Mucosa of rectum (tissue), 2 donors: ENCODE measurements at regions not wholly inside any gene's neighbourhood (a gene's known extent, or its start where the extent isn't known, plus 50 kb on each side); places are given as distances from the start of the nearest gene placed in this dataset.

Source experiments
- H3K27ac ChIP-seq, 2 donors: one replicate each; pipeline ENCODE4 v1.7.0; 2013; ENCODE audit warnings: inconsistent platforms in 2 of 2, low read depth in 2 of 2, low read length in 2 of 2
- H3K27me3 ChIP-seq, 2 donors: one replicate each; pipeline ENCODE4 v1.7.0; 2013; ENCODE audit warnings: low read length in 2 of 2; ENCODE audit not compliant: control insufficient read depth in 2 of 2, insufficient read depth in 2 of 2
- H3K36me3 ChIP-seq, 2 donors: one replicate each; pipeline ENCODE4 v1.7.0; 2013; ENCODE audit warnings: low read length in 2 of 2; ENCODE audit not compliant: control insufficient read depth in 2 of 2, insufficient read depth in 2 of 2
- H3K4me1 ChIP-seq, 2 donors: one replicate each; pipeline ENCODE4 v1.7.0; 2013; ENCODE audit warnings: low read length in 2 of 2, mild to moderate bottlenecking in 1 of 2; ENCODE audit not compliant: control insufficient read depth in 2 of 2, insufficient read depth in 2 of 2
- H3K4me3 ChIP-seq, 2 donors: one replicate each; pipeline ENCODE4 v1.7.0; 2013; ENCODE audit warnings: low read length in 2 of 2
- H3K9ac ChIP-seq, 2 donors: one replicate each; pipeline ENCODE4 v1.7.0; 2013; ENCODE audit warnings: low read length in 2 of 2, low read depth in 1 of 2, mild to moderate bottlenecking in 1 of 2
- H3K9me3 ChIP-seq, 2 donors: one replicate each; pipeline ENCODE4 v1.7.0; 2013; ENCODE audit warnings: low read length in 2 of 2; ENCODE audit not compliant: control insufficient read depth in 2 of 2
- donor health status: healthy.
- donor health status: Normal muscosa, but diverticular disease.

DNA sequence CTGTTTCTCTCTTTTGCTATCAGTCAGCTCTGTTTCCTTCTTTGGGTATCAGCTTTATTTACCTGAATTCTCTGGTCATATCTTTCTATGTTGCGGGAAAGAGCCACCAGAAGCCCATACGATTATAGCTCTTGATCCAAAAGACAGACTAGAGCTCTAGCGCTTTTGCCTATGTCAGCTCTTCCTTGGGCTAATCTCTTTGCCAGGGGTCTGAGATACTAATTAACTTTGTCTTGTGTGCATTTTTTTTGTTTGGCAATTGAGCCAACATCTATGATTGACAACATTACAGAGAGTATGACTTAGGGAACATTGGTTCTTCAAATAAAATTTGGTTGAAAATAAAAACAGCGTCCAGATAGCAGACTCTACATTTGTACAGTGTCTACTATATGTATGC is 603.0 kb downstream of the KCTD16 start:
- Histone ChIP-seq H3K27me3 (no peaks in the 10 kb centered on the region), H3K4me3 (no peak overlapping the region), H3K27ac (no peak overlapping the region), H3K9ac (no peak overlapping the region), H3K36me3 (no peaks in the 10 kb centered on the region), H3K4me1 (no peaks in the 10 kb centered on the region), H3K9me3 (no peaks in the 10 kb centered on the region)

DNA sequence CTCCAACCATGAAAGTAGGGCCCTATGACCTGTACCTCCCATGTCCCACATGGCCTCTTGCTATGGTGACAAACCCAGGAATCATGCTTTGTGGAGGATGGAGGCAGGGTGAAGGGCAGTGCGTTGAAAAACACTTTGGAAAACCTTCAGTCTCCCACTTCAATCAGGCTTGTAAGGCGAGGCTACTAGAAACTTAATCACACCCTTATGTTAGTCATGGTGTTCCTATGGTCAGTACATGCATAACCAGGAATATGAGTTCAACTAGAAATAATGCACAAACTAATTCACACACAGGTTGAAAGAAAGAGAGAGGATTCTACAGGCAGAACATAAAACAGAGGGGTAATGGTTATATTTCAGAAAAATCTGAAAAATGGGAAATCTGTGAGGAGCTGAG is 601.1 kb downstream of the KCTD16 start:
- no peaks in the 10 kb centered on the region for H3K4me1 ChIP-seq
- no peaks in the 10 kb centered on the region for H3K36me3 ChIP-seq
- H3K4me3 ChIP-seq = no peak overlapping the region
- H3K27ac ChIP-seq = no peak overlapping the region
- no peaks in the 10 kb centered on the region for H3K9me3 ChIP-seq
- H3K27me3 ChIP-seq = no peaks in the 10 kb centered on the region
- no peak overlapping the region for H3K9ac ChIP-seq

DNA sequence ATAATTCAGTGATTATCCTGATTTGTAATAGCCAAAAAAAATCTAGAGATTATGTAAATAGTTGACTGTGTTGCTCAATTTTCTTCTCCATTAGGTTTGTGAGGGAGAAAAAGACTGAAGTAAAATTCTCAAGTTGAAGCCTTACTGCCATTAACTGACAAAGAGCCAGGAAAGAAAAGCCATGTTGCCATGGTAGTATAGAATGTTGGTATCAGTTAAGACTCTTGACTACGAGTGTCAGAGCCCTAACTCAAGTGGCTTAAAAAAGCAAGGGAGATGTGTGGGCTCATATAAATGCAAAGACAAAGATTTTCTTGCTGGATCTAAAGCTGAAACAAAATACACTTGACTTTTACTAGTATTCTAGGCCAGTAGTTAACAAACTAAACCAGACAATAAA is 571.7 kb downstream of the KCTD16 start:
- Histone ChIP-seq H3K27ac (no peak overlapping the region), H3K27me3 (no peaks in the 10 kb centered on the region), H3K4me3 (no peak overlapping the region), H3K36me3 (no peaks in the 10 kb centered on the region), H3K9ac (no peak overlapping the region), H3K9me3 (no peaks in the 10 kb centered on the region), H3K4me1 (no peaks in the 10 kb centered on the region)

DNA sequence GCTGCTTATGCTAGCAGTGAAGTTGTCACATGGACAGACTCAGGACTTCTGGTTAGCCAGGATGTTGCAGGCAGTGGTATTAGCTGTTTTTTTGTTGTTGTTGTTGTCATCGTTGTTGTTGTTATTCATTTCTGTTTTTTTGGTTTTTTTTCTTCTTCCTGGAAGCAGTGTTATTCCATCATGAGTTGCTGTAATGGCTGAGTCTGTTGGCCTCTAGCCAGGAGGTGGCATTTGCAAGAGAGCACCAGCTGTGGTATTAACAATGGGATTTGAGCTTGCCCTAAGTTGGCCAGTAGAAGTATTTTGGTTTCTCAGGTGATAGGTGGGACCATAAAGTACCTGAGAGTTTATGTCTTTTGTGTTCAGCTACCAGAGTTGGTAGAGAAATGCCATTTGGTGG is 561.1 kb downstream of the KCTD16 start:
- no peak overlapping the region for H3K27ac ChIP-seq
- peaks cover 0 to 6% of the 10 kb centered on the region in 2 donors for H3K9me3 ChIP-seq
- no peak overlapping the region for H3K4me3 ChIP-seq
- H3K4me1 ChIP-seq = no peaks in the 10 kb centered on the region
- no peaks in the 10 kb centered on the region for H3K27me3 ChIP-seq
- no peaks in the 10 kb centered on the region for H3K36me3 ChIP-seq
- no peak overlapping the region for H3K9ac ChIP-seq

DNA sequence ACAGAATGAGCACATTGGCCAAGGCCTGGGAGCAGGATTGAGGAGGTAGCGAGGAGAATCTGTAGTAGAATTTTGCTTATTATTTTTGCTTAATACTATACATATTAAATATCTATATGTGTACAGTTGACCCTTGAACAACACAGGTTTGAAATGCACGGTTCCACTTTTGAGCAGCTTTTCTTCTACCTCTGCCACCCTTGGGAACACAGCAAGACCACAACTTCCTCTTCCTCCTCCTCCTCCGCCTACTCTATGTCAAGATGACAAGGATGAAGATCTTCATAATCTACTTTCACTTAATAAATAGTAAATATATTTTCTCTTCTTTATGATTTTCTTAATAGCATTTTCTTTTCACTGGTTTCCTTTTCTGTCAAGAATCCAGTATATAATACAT is 541.4 kb downstream of the KCTD16 start:
- Histone ChIP-seq H3K9ac (no peak overlapping the region), H3K4me1 (no peaks in the 10 kb centered on the region), H3K9me3 (no peaks in the 10 kb centered on the region), H3K27ac (no peak overlapping the region), H3K4me3 (no peak overlapping the region), H3K27me3 (no peaks in the 10 kb centered on the region), H3K36me3 (no peaks in the 10 kb centered on the region)

DNA sequence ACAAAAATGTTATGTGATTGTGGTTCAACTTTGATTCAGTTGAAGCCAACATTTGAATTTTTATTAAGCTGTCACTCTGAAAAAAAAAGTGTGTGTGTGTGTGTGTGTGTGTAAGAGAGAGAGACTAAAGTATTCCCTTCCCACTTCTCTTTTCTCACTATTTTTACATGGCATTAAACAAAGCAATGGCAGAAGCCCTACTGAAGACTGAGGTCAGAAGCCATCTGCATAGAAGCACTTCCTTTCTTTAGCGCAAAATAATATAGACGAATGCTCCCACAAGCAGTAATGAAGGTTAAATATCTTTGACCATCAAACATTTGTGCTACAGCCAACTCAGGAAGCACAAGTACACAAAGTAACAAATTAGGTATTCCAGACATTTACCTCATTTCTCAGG is 540.5 kb downstream of the KCTD16 start:
- Histone ChIP-seq H3K4me1 (no peaks in the 10 kb centered on the region), H3K27me3 (no peaks in the 10 kb centered on the region), H3K9me3 (no peaks in the 10 kb centered on the region), H3K27ac (no peak overlapping the region), H3K4me3 (no peak overlapping the region), H3K9ac (no peak overlapping the region), H3K36me3 (no peaks in the 10 kb centered on the region)

DNA sequence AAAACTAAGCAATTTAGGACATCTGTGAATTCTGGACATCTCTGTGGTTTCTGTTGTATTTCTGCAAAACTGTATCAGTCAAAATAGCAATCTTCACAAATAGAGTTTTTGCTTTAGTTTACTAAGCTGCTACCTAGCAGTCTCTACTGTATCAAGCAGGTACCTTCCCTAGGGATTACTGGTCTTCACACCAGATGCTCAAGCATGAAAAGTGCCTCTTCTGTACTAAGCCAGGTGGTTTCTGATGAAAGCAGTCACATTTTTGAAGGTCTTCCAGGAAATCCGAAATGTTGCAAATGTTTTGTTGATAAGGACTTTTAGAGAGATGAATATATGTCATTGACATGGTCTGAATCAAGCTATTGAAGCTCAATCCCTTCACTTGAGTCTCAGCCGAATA is 540.0 kb downstream of the KCTD16 start:
- Histone ChIP-seq H3K4me1 (no peaks in the 10 kb centered on the region), H3K4me3 (no peak overlapping the region), H3K27me3 (no peaks in the 10 kb centered on the region), H3K9ac (no peak overlapping the region), H3K36me3 (no peaks in the 10 kb centered on the region), H3K9me3 (no peaks in the 10 kb centered on the region), H3K27ac (no peak overlapping the region)

DNA sequence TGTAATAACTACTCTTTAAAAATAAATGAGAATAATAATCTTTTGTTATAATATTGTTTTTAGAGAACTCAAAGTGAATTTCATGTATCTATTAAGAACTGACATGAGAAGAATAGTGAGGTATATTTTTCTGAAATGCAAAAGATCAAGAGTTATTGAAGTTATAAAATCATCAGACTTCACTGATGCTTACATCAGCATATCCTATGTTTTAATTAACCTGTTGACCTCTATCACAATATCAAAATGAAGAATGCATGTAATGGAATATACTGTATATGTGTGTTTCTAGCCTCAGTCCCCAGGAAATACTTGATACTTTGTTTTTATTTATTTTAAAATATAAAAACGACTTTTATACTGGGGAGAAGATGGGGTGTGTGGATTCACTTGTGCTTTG is 533.1 kb downstream of the KCTD16 start:
- H3K27ac ChIP-seq = no peak overlapping the region
- no peaks in the 10 kb centered on the region for H3K4me1 ChIP-seq
- H3K9me3 ChIP-seq = no peaks in the 10 kb centered on the region
- no peak overlapping the region for H3K9ac ChIP-seq
- H3K4me3 ChIP-seq = no peak overlapping the region
- H3K27me3 ChIP-seq = no peaks in the 10 kb centered on the region
- H3K36me3 ChIP-seq = no peaks in the 10 kb centered on the region

DNA sequence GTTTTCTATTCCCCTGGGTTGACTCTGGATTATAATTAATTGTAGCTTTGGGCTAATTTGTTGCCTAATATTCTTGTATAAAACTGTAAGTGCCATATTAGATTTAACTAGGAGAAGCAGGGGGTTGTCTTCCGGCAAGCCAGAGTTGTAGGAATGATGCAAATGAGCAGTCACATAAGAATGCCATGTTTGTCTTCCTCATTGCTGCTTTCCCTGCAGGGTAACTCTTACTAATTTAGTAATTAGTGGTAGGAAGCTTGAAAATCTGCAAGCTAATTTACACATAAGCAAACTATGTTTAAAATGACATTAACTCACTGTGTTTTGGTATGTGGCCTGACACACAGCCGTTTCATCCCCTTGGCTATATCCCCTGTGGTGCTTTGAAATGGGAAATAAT is 527.8 kb downstream of the KCTD16 start:
- Histone ChIP-seq H3K27me3 (no peaks in the 10 kb centered on the region), H3K9me3 (no peaks in the 10 kb centered on the region), H3K27ac (no peak overlapping the region), H3K36me3 (no peaks in the 10 kb centered on the region), H3K4me1 (no peaks in the 10 kb centered on the region), H3K4me3 (no peak overlapping the region), H3K9ac (no peak overlapping the region)

DNA sequence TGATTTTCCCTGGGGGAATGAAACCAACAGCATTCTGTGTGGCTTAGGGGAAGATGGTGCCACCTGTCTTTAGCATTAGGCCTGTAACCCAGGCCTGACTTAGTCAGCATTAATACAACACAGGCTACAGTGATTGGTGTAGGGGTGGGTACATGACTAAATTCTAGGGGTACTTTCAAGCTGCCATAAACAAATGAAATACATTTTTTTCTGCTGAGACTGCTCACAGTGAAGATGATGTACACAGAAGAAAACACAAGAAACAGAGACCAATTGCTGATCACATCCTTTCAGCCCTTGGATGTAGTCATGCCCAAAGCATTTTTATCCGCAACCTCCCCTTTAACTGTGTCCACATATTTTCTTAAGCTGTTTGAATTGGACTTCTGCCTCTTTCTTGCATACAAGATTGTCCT is 527.2 kb downstream of the KCTD16 start:
- Histone ChIP-seq H3K4me1 (no peaks in the 10 kb centered on the region), H3K9me3 (no peaks in the 10 kb centered on the region), H3K36me3 (no peaks in the 10 kb centered on the region), H3K27ac (no peak overlapping the region), H3K4me3 (no peak overlapping the region), H3K27me3 (no peaks in the 10 kb centered on the region), H3K9ac (no peak overlapping the region)

DNA sequence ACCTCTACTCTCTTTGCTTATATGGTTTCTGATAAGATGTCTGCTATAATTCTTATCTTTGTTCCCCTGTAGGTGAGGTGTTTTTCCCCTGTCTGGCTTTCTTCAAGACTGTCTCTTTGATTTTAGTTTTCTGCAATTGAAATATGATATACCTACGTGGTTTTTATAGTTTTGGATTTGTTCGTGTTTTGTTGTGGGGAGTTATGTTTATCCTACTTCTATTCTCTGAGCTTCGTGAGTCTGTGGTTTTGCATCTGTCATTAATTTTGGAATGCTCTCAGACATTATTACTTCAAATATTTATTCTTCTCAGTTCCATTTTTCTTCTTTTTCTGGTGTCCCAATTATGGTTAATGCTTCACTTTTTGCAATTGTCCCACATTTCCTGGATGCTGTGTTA is 521.3 kb downstream of the KCTD16 start:
- no peak overlapping the region for H3K9ac ChIP-seq
- no peaks in the 10 kb centered on the region for H3K36me3 ChIP-seq
- no peaks in the 10 kb centered on the region for H3K9me3 ChIP-seq
- no peak overlapping the region for H3K27ac ChIP-seq
- H3K4me1 ChIP-seq = no peaks in the 10 kb centered on the region
- H3K27me3 ChIP-seq = no peaks in the 10 kb centered on the region
- no peak overlapping the region for H3K4me3 ChIP-seq
